Testis (tissue), 2 donors: ENCODE measurements at regions not wholly inside any gene's neighbourhood (a gene's known extent, or its start where the extent isn't known, plus 50 kb on each side); places are given as distances from the start of the nearest gene placed in this dataset.

Experiments used
- POLR2A ChIP-seq: fragments of 450-650 bp; IDR thresholded peaks from one replicate; pipeline ENCODE4 v1.6.1; 2017; ENCODE audit warnings: antibody characterized with exemption, mild to moderate bottlenecking, moderate library complexity
- TF ChIP-seq, protein P1 (sequence below), 3 experiments: fragments of 450-650 bp in 2 of 3; fragments of 200-600 bp in 1 of 3; sonication (generic) in 1 of 3; IDR thresholded peaks; one replicate each; pipeline ENCODE4 v1.5.1; 2016 to 2019; ENCODE audit warnings: antibody characterized with exemption in 3 of 3, mild to moderate bottlenecking in 2 of 3, moderate library complexity in 1 of 3

- TF ChIP-seq, protein P1, sequence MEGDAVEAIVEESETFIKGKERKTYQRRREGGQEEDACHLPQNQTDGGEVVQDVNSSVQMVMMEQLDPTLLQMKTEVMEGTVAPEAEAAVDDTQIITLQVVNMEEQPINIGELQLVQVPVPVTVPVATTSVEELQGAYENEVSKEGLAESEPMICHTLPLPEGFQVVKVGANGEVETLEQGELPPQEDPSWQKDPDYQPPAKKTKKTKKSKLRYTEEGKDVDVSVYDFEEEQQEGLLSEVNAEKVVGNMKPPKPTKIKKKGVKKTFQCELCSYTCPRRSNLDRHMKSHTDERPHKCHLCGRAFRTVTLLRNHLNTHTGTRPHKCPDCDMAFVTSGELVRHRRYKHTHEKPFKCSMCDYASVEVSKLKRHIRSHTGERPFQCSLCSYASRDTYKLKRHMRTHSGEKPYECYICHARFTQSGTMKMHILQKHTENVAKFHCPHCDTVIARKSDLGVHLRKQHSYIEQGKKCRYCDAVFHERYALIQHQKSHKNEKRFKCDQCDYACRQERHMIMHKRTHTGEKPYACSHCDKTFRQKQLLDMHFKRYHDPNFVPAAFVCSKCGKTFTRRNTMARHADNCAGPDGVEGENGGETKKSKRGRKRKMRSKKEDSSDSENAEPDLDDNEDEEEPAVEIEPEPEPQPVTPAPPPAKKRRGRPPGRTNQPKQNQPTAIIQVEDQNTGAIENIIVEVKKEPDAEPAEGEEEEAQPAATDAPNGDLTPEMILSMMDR (IDR thresholded peaks at IDR 0.05) = no peak
- no peak for TF ChIP-seq POLR2A
Measured at GRCh38 chr7:124310934-124311390, 278.1 kb upstream of the TMEM229A start.
